Panc1 (cell line): ENCODE measurements at regions not wholly inside any gene's neighbourhood (a gene's known extent, or its start where the extent isn't known, plus 50 kb on each side); places are given as distances from the start of the nearest gene placed in this dataset.

Experiments
- ATAC-seq: fragments of 200-7000 bp; cut with Tn5 transposase; 2 replicates; pipeline ENCODE4 v1.9.1; 2020; ENCODE audit warnings: mild to moderate bottlenecking, moderate library complexity
- BruUV-seq: library from RNA; stranded (reverse); fragments of 400-500 nt; replicated peaks from 2 replicates; lab custom pipeline; 2021; lab: Mats Ljungman, UMichigan
- CTCF ChIA-PET: fragments of 300-600 bp; sonication (Branson Sonifier 250); formaldehyde crosslinking; loops from one replicate; lab custom pipeline; 2022; ENCODE audit warnings: antibody characterized with exemption; lab: Charles Lee
- POLR2A ChIA-PET: fragments of 300-600 bp; sonication (Branson Sonifier 250); formaldehyde crosslinking; loops from one replicate; lab custom pipeline; 2022; ENCODE audit warnings: antibody characterized with exemption; lab: Charles Lee
- DNase-seq: peaks from one replicate; pipeline ENCODE4 v3.0.0-alpha.2; 2010; ENCODE audit warnings: low read depth, low spot score
- H3K27ac ChIP-seq: 2 replicates; pipeline ENCODE4 v1.5.1; 2011; ENCODE audit warnings: mild to moderate bottlenecking, low read length, inconsistent platforms
- H3K27me3 ChIP-seq: fragments of 200-500 bp; sonication (Bioruptor generic); 2 replicates; pipeline ENCODE4 v1.6.0; 2014; ENCODE audit warnings: low read length, inconsistent platforms; ENCODE audit not compliant: control insufficient read depth, insufficient read depth
- H3K36me3 ChIP-seq: fragments of 200-500 bp; sonication (Bioruptor generic); 2 replicates; pipeline ENCODE4 v1.5.1; 2014; ENCODE audit warnings: inconsistent platforms, mild to moderate bottlenecking, low read length, moderate library complexity; ENCODE audit not compliant: control insufficient read depth, insufficient read depth
- H3K4me1 ChIP-seq: 2 replicates; pipeline ENCODE4 v1.5.1; 2011; ENCODE audit warnings: inconsistent platforms, mild to moderate bottlenecking, low read length, moderate library complexity; ENCODE audit not compliant: control insufficient read depth, insufficient read depth
- H3K4me3 ChIP-seq, 2 experiments: 2 replicates each; pipeline ENCODE4 v1.5.1; 2011 to 2012; ENCODE audit warnings: low read depth in 2 of 2, low read length in 2 of 2, mild to moderate bottlenecking in 2 of 2, inconsistent platforms in 1 of 2, moderate library complexity in 1 of 2
- H3K9me3 ChIP-seq: fragments of 200-500 bp; sonication (Bioruptor generic); 2 replicates; pipeline ENCODE4 v1.5.1; 2014; ENCODE audit warnings: low read depth, mild to moderate bottlenecking, inconsistent platforms, low read length, moderate library complexity; ENCODE audit not compliant: control insufficient read depth, insufficient read depth
- CTCF ChIP-seq: fragments of 450-650 bp; IDR thresholded peaks from 2 replicates; pipeline ENCODE4 v1.5.1; 2017; ENCODE audit warnings: mild to moderate bottlenecking
- POLR2AphosphoS5 ChIP-seq: IDR thresholded peaks from 2 replicates; pipeline ENCODE4 v1.6.1; 2012; ENCODE audit warnings: mild to moderate bottlenecking, low read depth, low read length, moderate library complexity
- REST ChIP-seq, 2 experiments: IDR thresholded peaks; 2 replicates each; pipeline ENCODE4 v1.6.1; 2011 to 2012; ENCODE audit warnings: low read depth in 2 of 2, control low read depth in 1 of 2, low read length in 1 of 2, mild to moderate bottlenecking in 1 of 2, moderate library complexity in 1 of 2; ENCODE audit not compliant: insufficient read depth in 1 of 2
- SIN3A ChIP-seq: IDR thresholded peaks from 2 replicates; pipeline ENCODE4 v1.6.1; 2012; ENCODE audit warnings: low read depth, mild to moderate bottlenecking, low read length, moderate library complexity, borderline replicate concordance; ENCODE audit not compliant: insufficient read depth
- TCF7L2 ChIP-seq: IDR thresholded peaks from 2 replicates; pipeline ENCODE4 v1.6.1; 2011; ENCODE audit warnings: mild to moderate bottlenecking, low read depth, low read length, inconsistent platforms
- in situ Hi-C: cut with HindIII; loops from 2 replicates; pipeline ENCODE4 v1.10.0; 2016; ENCODE audit warnings: low sequenced_read_pairs, low pct_unique_long_range_greater_than_20kb
- intact Hi-C: fragments of 100-400 bp; cut with micrococcal nuclease; formaldehyde crosslinking; loops from one replicate; pipeline ENCODE4 v1.10.0; 2022; ENCODE audit not compliant: unreplicated experiment

GRCh38 chr18:3360211-3360610 is 89.8 kb upstream of the TGIF1 start:
- no TSS peak for BruUV-seq
- Histone ChIP-seq H3K9me3 (no peaks in the 10 kb centered on the region), H3K27me3 (no peaks in the 10 kb centered on the region), H3K27ac (no peak overlapping the region; the same call in 1 of the 2 replicates), H3K4me3 (no peak overlapping the region), H3K4me1 (no peaks in the 10 kb centered on the region), H3K36me3 (no peaks in the 10 kb centered on the region)
- TF ChIP-seq SIN3A (no peak), TCF7L2 (no peak)
- 0 out of 2 replicates have a peak, but pooled peaks have one; percentile 38 for ATAC-seq
- ChIA-PET CTCF (no interaction called here), POLR2A (no interaction called here)
- DNase-seq = no peak
- in situ Hi-C loops (no loop called here), intact Hi-C loops (no loop called here)

- ChIA-PET POLR2A (no interaction called here), CTCF (no interaction called here)
- ATAC-seq (peak; percentile 64; the same call in 1 of the 2 replicates), DNase-seq (no peak)
- Histone ChIP-seq H3K27ac (peak overlapping the region; percentile 29; the same call in 1 of the 2 replicates), H3K4me3 (no peak overlapping the region), H3K27me3 (no peaks in the 10 kb centered on the region), H3K36me3 (no peaks in the 10 kb centered on the region), H3K9me3 (no peaks in the 10 kb centered on the region), H3K4me1 (0 out of 2 replicates have a peak, but pooled peaks cover 3% of the 10 kb centered on the region)
- no peak for TF ChIP-seq POLR2AphosphoS5
- no peak for TF ChIP-seq CTCF
- TF ChIP-seq REST (IDR thresholded peaks at IDR 0.05; ENCODE audit: insufficient read depth in 1 of 2, low read depth in 2 of 2, low read length in 1 of 2) = no peak
- TF ChIP-seq SIN3A = no peak
- no peak for TF ChIP-seq TCF7L2
- BruUV-seq = no TSS peak
- in situ Hi-C loops = no loop called here
- intact Hi-C loops = no loop called here
Observed at GRCh38 chr18:3367491-3368091, 82.4 kb upstream of the TGIF1 start.

DNA sequence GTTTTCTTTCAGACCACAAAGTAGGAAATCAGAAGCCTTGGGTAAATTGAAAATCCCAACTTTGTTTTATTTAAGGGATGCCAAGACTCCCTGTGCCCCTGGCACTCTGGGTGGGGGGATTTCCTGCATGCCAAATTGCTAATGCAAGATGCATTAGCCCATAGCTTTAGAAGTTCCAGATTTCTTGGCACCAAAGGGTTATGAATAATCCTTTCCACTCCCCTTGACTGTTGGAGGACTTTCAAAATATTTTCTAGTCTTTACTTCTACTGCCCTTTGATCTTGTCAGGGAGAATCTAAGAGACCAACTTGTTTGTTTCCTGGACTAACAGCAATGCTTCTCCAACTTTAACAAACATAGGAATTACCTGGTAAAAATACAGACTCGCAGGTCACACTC is 81.8 kb upstream of the TGIF1 start:
- Histone ChIP-seq H3K27me3 (no peaks in the 10 kb centered on the region), H3K36me3 (no peaks in the 10 kb centered on the region), H3K27ac (peak overlapping the region; percentile 29; the same call in 1 of the 2 replicates), H3K4me1 (0 out of 2 replicates have a peak, but pooled peaks cover 3% of the 10 kb centered on the region), H3K4me3 (no peak overlapping the region), H3K9me3 (no peaks in the 10 kb centered on the region)
- no TSS peak for BruUV-seq
- intact Hi-C loops = no loop called here
- DNase-seq (no peak), ATAC-seq (peak; percentile 42; the same call in 1 of the 2 replicates)
- POLR2A ChIA-PET = no interaction called here
- CTCF ChIA-PET = no interaction called here
- TF ChIP-seq TCF7L2 (peak; percentile 44; the same call in 1 of the 2 replicates), SIN3A (no peak)
- in situ Hi-C loops = no loop called here
